ENCODE measurements at regions not wholly inside any gene's neighbourhood (a gene's known extent, or its start where the extent isn't known, plus 50 kb on each side); places are given as distances from the start of the nearest gene placed in this dataset.

DNA sequence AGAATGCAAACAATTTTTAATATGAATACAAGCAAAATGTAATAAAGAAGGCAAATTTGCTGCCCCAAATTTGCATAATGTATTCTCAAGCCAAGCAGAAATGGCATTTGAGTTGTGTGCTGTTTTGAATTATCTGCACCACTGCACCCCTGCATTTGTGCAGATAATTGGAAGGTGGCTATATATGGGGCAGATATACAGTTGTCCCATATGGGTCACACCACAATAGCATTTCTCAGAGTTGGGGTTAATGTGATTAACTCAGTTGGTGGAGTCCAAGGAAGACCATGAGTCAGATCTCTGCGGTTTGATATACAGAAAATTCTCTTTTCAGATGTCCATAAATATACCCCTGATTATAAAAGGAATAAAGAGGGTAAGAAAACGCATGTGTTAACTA, 68.9 kb upstream of the EXOC4 start:
- TF ChIP-seq KLF16 (CRISPR knock-in tag; IDR thresholded peaks at IDR 0.05) (no peak), ZC3H4 (CRISPR knock-in tag; IDR thresholded peaks at IDR 0.05; ENCODE audit: borderline replicate concordance) (no peak), JDP2 (CRISPR knock-in tag; IDR thresholded peaks at IDR 0.05; ENCODE audit: borderline replicate concordance) (no peak), SIN3B (IDR thresholded peaks at IDR 0.05; ENCODE audit: low read length) (no peak), ZNF724P (CRISPR knock-in tag; IDR thresholded peaks at IDR 0.05; ENCODE audit: borderline replicate concordance) (no peak)
- TF ChIP-seq, protein P1, sequence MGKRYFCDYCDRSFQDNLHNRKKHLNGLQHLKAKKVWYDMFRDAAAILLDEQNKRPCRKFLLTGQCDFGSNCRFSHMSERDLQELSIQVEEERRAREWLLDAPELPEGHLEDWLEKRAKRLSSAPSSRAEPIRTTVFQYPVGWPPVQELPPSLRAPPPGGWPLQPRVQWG (CRISPR knock-in tag; IDR thresholded peaks at IDR 0.05; ENCODE audit: borderline replicate concordance, low read depth): no peak

Data from HepG2 (cell line).